HG03064 (cell line): ENCODE measurements at regions not wholly inside any gene's neighbourhood (a gene's known extent, or its start where the extent isn't known, plus 50 kb on each side); places are given as distances from the start of the nearest gene placed in this dataset.
A peak's percentile ranks its signal among the peaks of the same experiment; 100 is the strongest.
"Not testable (repeated sequence)": the region's sequence is repeated elsewhere in the genome, so short reads cannot be mapped to it uniquely, and the experiment has no call there.

Source experiments
- ATAC-seq: cut with Tn5 transposase; IDR thresholded peaks from one replicate; pipeline ENCODE4 v1.9.1; 2021; ENCODE audit warnings: low read depth; ENCODE audit not compliant: unreplicated experiment

DNA sequence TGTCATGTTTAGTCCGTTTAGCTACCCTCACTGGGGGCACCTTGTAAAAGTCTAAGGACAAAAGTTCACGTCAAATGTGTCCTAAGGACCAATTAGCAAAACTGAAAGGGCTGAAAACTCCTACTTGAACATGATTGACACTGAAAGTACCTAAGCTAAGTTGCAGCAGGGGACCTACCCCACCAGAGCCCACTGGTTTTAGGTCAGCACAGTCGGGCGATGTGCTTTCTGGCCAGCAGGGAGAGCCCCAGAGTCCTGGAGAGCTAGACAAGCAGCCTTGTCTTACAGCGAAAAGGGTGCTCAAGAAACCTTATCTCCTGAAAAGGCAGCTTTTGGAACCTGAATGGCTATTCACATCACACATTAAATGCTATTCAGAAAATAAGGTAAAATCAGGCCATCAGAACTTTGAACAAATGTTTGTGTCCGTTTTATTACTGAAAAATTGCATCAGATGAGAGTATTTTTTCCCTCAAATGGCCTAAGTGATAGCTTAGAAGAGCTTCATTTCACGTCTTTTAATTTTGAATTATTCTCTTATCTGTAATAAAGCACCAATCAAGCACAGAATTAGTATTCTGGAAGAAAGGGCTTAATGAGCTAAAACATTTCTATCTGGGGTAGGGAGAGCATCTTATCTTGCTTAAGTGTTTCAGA lies 52.2 kb upstream of the MKI67 start:
- ATAC-seq = no peak

DNA sequence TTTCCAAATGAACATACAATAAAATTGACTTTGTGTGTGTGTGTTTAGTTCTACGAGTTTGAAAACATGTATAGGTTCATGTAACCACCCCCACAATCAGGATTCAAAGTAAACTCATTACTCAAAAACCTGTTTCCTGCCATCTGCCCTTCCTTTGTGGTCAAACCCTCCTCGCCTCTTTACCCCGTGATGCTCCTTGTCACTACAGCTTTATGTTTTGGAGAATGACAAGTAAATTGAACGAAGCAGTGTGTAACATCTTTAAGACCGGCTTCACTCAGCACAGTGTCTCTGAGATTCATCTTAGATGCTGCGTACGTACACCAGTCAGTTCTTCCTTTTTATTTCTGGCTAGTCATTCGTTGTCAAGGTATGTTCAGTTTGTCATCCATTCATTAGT lies 54.6 kb upstream of the MKI67 start:
- ATAC-seq = no peak

DNA sequence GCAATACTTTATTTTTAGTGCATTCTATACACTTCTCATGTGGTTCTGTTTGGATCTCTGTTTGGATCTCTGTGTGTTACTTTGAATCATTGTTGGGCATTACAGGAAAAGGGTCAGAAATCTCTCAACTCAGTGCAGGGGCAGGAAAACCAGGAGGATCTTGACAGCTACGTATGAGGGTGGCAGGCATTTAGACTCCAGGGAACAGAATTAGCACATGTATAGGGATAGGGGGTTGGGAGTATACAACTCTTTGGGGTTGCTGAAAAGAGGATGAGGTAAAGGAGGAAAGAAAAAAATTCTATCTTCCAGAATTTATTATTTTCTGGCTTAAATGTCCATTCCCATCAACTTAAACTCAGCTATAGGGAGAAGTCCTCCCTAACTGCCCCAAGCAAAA lies 59.4 kb upstream of the MKI67 start:
- no peak for ATAC-seq

DNA sequence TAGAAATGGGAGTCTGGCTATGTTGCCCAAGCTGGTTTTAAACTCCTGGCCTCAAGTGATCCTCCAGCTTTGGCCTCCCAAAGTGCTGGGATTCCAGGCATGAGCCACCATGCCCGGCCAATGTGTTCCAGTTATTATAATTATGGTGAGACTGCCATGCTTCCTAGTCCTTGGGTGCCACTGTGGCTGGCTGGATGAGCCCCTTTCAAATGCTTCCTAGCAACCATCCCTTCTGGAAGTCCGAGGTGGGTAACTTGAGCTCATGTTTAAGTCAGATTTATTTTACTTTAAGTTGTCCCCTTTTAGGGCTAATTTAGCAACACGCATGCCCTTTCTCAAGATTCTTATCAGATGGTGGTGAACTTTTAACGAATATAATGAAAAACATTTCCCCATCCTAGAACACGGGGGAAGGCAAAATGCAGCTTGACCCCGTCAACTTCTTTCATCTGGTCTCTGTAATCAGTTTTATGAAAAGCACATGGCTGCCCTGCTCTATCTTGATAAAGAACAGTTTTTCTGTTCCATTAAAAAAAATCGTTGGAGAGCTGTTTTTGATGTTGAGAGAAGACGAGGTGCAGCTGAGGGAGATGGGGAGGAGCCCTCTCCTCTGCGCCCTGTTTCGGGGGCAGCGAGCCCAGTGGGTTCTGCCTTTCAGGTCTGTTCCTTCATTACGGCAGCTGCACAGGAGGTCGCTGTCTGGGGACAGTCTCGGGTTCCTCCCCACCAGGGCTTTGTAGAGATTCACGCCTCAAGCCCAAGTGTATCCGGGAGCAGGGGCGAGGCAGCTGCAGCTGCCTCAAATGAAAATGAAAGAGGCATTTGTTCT lies 61.0 kb upstream of the MKI67 start:
- ATAC-seq = no peak

DNA sequence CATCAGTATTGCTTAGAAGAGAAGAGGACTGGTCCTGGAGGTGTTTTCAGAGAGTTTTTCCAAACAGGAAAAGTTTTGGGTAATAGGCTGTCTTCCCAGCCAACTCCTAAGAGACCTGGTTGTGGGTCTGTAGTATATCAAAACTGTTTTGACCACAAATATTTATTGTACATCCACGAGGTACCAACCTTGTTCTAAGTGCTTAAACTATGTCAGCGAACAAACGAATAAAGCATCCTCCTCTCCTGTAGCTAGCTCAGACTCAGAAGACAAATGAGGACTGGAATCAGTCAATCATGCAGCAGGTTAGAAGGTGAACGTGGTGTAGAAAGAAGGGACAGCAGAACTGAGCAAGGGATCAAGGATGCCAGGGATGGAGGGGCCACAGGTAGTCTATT lies 61.6 kb upstream of the MKI67 start:
- ATAC-seq = no peak

DNA sequence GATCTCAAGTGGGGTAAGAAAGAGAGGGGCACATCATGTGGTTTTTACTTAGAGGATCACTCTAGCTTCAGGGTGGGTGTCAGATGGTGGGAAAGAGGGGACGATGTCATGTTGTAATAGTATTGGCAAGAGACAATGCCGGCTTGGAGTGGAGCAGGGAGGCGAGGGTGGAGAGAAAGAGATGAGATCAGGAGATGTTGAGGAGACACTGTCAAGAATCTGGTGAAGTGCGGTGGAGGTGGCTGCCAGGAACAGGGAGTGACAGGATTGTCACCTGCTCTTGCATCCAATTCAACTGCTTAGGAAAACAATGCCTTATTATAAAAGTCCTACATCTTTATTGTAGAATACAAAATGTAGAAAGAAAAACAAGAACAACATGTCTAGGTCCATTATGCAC lies 63.0 kb upstream of the MKI67 start:
- ATAC-seq = no peak

DNA sequence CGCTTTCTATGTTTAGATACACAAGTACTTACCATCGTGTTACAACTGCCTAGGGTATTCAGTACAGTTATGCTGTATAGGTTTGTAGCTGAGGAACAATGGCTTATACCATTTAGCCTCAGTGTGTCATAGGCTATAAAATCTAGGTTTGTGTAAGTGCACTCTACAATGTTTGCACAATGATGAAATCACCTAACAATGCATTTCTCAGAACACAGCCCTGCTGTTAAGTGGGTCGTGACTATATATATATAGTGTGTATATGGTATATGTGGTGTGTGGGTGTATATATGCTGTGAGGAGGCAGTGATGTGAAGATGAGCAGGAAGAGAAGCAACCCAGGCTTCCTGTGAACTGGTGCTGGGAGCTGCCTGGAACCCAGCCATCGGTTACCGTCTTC lies 65.6 kb upstream of the MKI67 start:
- ATAC-seq = no peak

DNA sequence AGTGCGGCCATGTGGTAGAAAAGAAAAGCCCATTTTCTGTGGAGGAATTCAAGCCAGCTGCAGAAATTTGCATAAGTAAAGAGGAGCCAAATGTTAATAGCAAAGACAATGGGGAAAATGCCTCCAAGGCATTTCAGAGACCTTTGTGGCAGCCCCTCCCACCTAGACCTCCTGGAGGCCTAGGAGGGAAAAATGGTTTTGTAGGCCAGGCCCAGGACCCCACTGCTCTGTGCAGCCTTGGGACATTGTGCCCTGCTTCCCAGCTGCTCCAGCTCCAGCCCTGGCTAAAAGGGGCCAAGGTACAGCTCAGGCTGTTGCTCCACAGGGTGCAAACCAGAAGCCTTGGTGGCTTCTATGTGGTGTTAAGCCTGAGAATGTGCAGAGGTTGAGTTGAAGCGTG lies 75.6 kb upstream of the MKI67 start:
- not testable (repeated sequence) for ATAC-seq

DNA sequence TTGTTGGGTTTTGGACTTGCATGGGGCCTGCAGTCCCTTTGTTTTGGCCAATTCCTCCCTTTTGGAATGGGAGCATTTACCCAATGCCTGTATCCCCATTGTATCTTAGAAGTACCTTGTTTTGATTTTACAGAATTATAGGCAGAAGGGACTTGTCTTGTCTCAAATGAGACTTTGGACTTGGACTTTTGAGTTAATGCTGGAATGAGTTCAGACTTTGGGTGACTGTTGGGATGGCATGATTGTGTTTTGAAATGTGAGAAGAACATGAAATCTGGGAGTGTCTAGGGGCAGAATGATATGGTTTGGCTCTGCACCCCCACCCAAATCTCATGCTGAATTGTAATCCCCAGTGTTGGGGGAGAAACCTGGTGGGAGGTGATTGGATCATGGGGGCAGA lies 76.8 kb upstream of the MKI67 start:
- no peak for ATAC-seq

DNA sequence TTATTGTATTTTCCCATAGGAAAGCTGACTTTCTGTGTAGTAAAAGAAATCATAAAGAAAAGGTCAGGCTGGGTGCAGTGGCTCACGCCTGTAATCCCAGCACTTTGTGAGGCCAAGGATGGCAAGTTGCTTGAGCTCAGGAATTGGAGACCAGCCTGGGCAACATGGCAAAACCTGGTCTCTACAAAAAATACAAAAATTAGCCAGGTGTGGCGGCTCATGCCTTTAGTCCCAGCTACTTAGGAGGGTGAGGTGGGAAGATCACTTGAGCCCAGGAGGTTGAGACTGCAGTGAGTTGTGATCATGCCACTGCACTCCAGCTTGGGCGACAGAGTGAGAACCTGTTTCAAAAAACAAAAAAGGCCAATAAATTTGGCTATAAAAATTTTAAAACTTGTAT lies 79.4 kb upstream of the MKI67 start:
- not testable (repeated sequence) for ATAC-seq

DNA sequence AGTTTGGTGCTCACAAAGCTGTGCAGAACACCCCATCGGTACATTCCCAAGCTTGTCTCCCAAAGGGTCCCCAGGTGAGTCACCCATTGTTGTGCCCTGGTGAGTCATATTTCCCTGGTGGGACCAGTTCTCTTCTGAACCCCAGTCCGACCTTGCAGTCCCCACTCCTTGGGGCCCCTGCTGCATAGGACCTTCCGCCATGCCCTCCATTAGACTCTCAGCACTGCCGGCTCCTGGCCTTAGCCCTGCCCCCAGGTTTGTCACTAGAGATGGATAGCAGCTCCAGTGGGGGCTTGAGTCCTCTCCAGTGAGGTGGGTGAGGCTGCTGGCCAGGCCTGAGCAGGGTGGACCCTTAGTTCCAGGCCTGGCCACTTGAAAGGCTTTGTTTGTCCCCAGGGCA lies 80.5 kb upstream of the MKI67 start:
- no peak for ATAC-seq

DNA sequence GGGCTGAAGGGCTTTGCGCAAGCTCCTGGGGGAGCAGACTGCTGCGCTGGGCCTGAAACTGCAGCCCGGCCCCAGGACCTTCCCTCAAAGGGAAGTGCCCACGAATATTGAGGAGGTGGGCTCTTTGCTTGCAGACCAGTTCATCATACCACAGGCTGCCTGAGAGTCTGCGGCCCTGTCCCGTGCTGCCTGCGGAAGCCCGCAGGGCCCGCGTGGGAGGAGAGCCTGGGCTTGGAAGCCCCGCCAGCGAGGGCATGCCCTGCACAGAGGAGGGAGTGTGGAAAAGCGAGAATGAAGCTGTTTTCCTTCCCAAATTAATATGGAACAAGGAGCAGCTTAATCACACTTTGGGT lies 83.6 kb upstream of the MKI67 start:
- no peak for ATAC-seq

DNA sequence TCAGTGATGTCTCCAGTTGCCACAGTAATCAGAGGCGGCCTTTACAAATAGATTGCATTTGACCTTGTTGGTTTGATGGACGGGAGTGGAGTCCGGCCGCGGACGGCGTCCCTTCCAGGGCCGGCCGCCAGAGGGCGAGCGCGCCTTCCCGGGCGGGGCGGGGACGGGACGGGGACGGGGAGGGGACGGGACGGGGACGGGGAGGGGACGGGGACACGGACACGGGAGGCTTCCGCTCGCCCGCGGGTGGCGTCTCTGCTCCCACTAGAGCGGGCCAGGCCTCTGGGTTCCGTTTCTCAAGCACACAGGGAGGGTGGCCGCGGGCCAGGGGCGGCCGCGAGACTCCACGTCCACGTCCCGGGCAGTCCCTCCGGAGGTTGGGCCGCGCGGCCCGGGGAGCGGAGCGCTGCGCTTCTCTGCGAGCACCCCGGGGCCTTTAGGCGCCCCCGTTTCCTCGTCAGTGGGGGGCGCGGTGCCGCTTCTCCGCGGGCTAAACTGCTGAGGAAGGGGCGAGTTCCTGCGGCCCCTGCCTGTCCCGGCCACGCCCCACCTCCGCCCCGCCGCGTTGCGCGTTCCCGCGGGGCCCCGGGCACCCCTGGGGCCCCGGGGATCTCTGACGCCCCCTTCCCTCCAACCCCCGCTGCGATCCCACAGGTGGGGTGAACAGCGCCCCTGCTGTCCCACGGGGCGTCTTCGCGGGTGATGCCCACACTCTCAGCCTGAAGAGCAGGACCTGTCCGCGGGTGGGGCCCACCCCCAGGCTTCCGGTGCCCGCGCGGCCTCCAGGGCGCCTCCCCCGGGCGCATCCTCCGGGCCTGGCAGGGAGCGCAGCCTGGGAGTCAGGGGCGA lies 84.2 kb upstream of the MKI67 start:
- peak; percentile 65 for ATAC-seq

DNA sequence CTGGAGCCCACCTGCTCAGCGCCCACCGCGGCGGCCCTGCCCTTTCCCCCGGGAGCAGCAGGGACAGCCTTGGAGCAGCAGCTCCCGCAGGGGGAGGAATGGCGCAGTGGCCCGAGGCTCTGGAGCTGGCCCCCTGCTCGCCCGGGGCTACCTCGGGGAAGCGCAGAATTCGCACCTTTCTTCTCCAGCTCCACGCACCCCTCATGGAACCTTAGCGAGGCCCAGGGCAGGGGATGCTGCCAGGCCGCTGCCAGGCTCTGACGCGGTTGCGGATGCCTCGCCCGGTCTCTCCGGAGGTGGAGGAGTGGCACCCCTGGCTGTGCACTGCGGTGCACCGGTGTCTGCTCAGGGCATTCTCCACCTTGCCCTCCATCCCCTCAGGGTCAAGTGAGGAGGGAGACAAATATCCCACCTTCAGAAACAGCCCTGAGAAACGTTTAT lies 84.9 kb upstream of the MKI67 start:
- no peak for ATAC-seq

DNA sequence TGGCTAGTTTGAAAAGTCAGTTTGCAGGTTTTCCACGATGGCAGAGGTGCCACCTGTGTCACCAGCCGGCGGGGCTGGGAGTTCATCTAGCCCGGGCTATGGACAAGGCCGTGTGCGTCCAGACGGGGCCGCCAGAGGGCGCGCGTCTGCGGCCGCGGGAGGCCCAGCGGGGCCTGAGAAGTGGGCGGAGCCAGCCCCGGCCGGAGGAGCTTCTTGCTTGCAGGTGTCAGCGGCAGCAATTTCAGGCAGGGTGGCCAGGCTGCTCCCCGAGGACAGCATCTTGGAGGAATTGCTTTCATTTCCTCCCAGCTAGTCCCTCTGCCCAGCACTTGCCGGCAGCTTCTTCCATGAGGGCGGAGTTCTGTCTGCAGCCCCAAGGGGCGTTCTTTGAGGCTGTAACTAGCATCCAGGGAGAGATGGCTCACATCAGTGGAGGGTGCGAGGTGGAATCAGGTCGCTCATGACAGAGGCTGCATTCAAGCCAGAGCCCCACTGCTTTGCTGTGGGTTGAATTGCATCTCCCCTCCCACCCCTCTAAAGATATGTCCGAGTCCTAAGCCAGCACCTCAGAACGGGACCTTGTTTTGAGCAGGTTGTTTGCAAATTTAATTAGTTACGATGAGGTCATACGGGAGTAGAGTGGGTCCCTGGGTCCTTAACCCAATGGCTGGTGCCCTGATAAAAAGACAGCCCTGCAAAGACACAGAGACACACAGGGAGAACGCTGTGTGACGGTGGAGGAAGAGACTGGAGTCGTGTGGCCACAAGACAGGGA lies 85.9 kb upstream of the MKI67 start:
- ATAC-seq = peak; percentile 96

DNA sequence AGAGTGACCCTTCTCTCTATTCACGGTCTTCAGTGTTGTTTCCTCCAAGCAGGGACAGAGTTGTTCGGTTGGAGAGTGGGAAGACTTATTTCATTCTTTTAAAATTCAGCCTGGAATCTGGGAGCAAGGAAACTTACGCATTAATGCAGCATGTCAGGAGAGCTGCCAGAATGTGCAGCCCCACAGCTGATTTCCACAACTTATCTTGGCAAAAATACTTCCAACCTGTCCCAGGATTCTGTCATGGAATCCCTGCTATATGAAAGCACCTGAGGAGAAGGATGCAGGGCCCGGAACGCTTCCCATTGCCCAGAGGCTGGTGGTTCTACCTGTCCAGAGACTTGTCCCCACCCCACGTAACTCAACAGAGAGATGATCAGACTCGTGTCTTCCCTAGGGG lies 86.9 kb upstream of the MKI67 start:
- no peak for ATAC-seq

DNA sequence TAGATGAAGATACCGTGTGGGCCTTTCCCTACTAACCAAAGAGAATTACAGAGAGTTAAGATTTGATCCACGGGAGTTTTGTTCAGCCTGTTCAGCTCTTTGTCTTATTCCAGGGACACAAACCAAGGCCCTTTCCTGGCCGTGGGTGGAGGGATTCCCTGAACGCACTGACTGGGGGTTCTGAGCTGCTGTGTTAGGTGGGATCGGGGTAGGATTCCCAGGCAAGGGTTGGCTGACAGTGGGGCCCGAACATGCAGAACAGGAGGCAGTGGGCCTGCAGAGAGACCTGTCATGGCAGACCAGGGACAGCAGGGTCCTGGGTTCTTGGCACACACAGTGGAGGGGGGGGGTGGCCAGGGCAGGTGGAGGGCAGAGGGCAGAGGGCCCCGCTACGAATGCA lies 89.5 kb upstream of the MKI67 start:
- ATAC-seq = no peak

DNA sequence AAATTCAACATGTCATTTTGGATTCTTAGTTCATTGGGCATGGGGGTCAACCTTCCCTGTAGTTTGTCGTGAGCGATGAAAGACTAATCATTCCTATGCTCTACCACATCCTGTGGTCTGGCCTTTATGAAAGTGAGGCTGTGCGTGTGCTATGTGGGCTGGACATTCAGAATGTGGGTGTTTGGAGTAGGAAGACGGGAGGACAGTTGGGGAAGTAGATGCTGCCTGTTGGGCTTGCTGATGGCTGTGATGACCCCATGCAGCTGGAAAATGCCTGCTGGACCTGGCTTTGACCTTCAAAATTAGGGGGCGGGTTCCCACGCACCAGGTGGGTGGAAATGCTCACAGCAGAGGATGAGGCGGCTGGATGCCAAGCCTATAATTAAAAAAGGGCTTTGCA lies 90.9 kb upstream of the MKI67 start:
- ATAC-seq = no peak

DNA sequence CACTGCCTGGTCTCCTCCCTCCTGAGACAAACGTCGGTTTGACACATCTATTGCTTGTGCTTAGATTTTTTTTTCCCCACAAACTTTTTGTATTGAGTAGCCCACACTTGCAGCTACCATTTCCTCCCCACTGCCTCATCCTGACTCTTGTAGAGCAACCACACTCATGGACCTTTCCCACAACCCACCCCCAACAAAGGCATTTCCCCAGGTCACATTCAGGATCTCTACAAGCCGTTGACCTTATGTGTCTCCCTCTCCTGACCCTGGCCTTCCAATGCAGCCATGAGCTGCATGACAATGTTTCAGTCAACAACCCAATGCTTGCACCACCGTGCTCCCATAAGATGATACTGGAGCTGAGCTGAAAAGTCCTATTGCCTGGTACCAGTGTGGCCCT lies 91.9 kb upstream of the MKI67 start:
- ATAC-seq = no peak

DNA sequence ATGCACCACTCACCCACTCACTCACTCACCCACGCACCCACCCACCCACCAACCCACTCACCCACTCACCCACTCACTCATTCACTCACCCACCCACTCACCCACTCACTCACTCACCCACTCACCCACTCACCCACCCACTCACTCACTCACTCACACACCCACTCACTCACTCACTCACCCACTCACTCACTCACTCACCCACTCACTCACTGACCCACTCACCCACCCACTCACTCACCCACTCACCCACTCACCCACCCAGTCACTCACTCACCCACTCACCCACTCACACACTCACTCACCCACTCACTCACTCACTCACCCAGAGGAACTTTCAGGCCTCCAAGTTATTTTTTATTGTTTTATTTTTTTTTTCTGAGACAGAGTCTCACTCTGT lies 93.1 kb upstream of the MKI67 start:
- no peak for ATAC-seq

DNA sequence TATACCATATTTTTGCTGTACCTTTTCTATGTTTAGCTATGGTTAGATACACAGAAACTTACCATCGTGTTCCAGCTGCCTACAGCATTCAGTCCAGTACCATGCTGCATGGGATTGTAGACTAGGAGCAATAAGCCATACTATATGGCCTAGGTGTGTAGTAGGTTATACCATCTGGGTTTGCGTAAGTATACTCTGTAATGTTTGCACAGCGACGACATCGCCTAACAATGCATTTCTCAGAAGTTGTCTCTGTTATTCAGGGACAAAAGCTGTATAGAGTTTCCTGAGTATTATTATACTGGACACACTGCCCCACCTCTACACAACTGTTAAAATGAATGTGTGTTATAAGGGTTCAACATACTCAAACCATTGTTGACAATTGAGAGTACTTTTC lies 93.8 kb upstream of the MKI67 start:
- ATAC-seq = no peak
